Breast epithelium (tissue), 3 donors: ENCODE measurements at regions not wholly inside any gene's neighbourhood (a gene's known extent, or its start where the extent isn't known, plus 50 kb on each side); places are given as distances from the start of the nearest gene placed in this dataset.

Source experiments
- CTCF ChIP-seq, 3 donors: fragments of 450-650 bp; IDR thresholded peaks; one replicate each; pipeline ENCODE4 v1.5.1; 2016 to 2017; ENCODE audit warnings: antibody characterized with exemption in 3 of 3, mild to moderate bottlenecking in 3 of 3, moderate library complexity in 3 of 3
- POLR2A ChIP-seq: fragments of 450-650 bp; IDR thresholded peaks from one replicate; pipeline ENCODE4 v1.6.1; 2016; ENCODE audit warnings: antibody characterized with exemption, mild to moderate bottlenecking, moderate library complexity

- TF ChIP-seq CTCF (IDR thresholded peaks at IDR 0.05): no peak
- TF ChIP-seq POLR2A: no peak
Measured at GRCh38 chr1:37134599-37134998, 100.3 kb upstream of the GRIK3 start.
